Kidney epithelial cell (primary cell): ENCODE measurements at regions not wholly inside any gene's neighbourhood (a gene's known extent, or its start where the extent isn't known, plus 50 kb on each side); places are given as distances from the start of the nearest gene placed in this dataset.

Experiments used
- DNase-seq: peaks from one replicate; pipeline ENCODE4 v3.0.0-alpha.2; 2010; ENCODE audit warnings: low read depth
- H3K27me3 ChIP-seq: 2 replicates; pipeline ENCODE4 v1.6.0; 2011; ENCODE audit warnings: low read length; ENCODE audit not compliant: control insufficient read depth, insufficient read depth
- H3K36me3 ChIP-seq: 2 replicates; pipeline ENCODE4 v1.5.1; 2011; ENCODE audit warnings: low read length; ENCODE audit not compliant: control insufficient read depth, insufficient read depth
- H3K4me3 ChIP-seq: 2 replicates; pipeline ENCODE4 v1.5.1; 2011; ENCODE audit warnings: low read depth, mild to moderate bottlenecking, control low read depth, low read length
- CTCF ChIP-seq: IDR thresholded peaks from 2 replicates; pipeline ENCODE4 v1.5.1; 2011; ENCODE audit warnings: mild to moderate bottlenecking, moderate library complexity, low read length, control low read depth, inconsistent platforms; ENCODE audit not compliant: insufficient read depth, poor library complexity, severe bottlenecking

DNA sequence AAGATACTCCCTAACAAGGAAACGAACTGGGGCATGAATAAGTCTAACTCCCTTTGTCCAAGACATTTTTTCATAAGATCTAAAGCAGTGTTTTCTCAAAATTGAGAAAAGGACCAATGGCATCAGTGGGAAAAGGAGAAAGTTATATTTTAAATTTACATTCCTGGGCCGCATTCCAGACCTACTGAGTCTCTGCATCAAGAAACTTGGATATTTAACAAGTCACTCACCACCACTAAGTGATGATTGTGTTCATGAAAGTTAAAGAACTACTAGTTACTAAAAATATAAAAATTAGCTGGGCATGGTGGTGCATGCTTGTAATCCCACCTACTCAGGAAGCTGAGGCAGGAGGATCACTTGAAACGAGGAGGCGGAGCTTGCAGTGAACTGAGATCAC lies 149.6 kb upstream of the MEOX2 start:
- H3K4me3 ChIP-seq = no peak overlapping the region
- H3K27me3 ChIP-seq = no peaks in the 10 kb centered on the region
- DNase-seq = no peak
- H3K36me3 ChIP-seq = no peaks in the 10 kb centered on the region
- no peak for TF ChIP-seq CTCF

DNA sequence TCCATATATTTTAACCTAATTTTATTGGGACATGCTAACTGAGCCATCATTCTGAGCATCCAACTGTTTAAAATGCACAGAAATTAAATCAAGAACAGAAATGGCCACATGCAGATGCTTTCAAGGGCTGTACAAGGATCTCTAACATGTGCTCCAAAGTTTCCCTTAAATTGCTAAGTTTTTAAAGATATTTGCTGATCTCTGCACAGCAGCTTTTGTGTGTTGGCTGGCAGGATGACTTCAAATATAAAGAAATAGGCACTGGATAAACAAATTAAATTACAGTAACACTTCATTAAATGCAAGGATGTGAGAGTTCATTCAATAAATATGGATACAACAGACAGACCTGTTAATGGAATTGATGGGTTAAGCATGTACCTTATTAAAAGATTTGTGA lies 148.0 kb upstream of the MEOX2 start:
- H3K36me3 ChIP-seq = no peaks in the 10 kb centered on the region

GRCh38 chr7:15832996-15833395 lies 146.5 kb upstream of the MEOX2 start:
- Histone ChIP-seq H3K36me3 (no peaks in the 10 kb centered on the region), H3K4me3 (no peak overlapping the region), H3K27me3 (no peaks in the 10 kb centered on the region)
- no peak for TF ChIP-seq CTCF
- no peak for DNase-seq

More for the DNA sequence above, 148.0 kb upstream of the MEOX2 start:
- no peak overlapping the region for H3K4me3 ChIP-seq
- no peak for DNase-seq
- no peak for TF ChIP-seq CTCF
- H3K27me3 ChIP-seq = no peaks in the 10 kb centered on the region

GRCh38 chr7:15831606-15832005 lies 145.1 kb upstream of the MEOX2 start:
- no peak for DNase-seq
- no peak for TF ChIP-seq CTCF
- no peak overlapping the region for H3K4me3 ChIP-seq
- H3K36me3 ChIP-seq = no peaks in the 10 kb centered on the region
- no peaks in the 10 kb centered on the region for H3K27me3 ChIP-seq

GRCh38 chr7:15829691-15830090 lies 143.2 kb upstream of the MEOX2 start:
- H3K36me3 ChIP-seq = no peaks in the 10 kb centered on the region
- DNase-seq = no peak
- no peaks in the 10 kb centered on the region for H3K27me3 ChIP-seq
- TF ChIP-seq CTCF = no peak
- no peak overlapping the region for H3K4me3 ChIP-seq

DNA sequence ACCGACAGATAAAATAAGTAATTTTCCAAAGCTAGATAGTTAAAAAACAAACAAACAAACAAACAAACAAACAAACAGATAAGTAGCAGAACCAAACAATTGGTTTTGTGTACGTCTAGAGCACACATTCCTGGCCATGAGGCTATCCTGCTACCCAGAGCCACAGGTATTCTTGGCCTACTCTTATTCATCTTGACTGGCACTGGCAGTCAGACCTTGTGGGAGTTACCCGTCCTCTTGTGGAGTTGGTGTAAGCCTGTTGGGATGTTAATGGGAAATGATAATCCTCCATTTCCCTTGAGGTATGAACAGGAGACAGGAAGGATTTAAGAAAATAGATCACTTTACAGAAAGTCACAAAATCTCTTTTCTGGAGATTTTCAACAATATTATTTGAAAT lies 142.4 kb upstream of the MEOX2 start:
- no peak overlapping the region for H3K4me3 ChIP-seq
- no peak for TF ChIP-seq CTCF

More for the DNA sequence above, 142.4 kb upstream of the MEOX2 start:
- no peaks in the 10 kb centered on the region for H3K36me3 ChIP-seq
- DNase-seq = no peak
- H3K27me3 ChIP-seq = no peaks in the 10 kb centered on the region
